Kidney (tissue), 13 donors: ENCODE measurements at regions not wholly inside any gene's neighbourhood (a gene's known extent, or its start where the extent isn't known, plus 50 kb on each side); places are given as distances from the start of the nearest gene placed in this dataset.
"Not testable (repeated sequence)": the region's sequence is repeated elsewhere in the genome, so short reads cannot be mapped to it uniquely, and the experiment has no call there.

Source experiments
- DNase-seq, 5 donors: peaks; one replicate each; pipeline ENCODE4 v3.0.0-alpha.2; 2013 to 2020
- FAIRE-seq: peaks from 2 replicates; lab custom pipeline; 2012; peaks lifted over from hg19 to GRCh38; lab: Jason Lieb, UNC
- H3K27ac ChIP-seq, 2 donors: one replicate each; pipeline ENCODE4 v1.7.0; 2013; ENCODE audit warnings: low read depth in 2 of 2, low read length in 2 of 2, inconsistent platforms in 1 of 2
- H3K27me3 ChIP-seq: one replicate; pipeline ENCODE4 v1.7.1; 2013; ENCODE audit warnings: low read length, inconsistent platforms; ENCODE audit not compliant: control insufficient read depth, insufficient read depth
- H3K36me3 ChIP-seq, 3 donors: one replicate each; pipeline versions ENCODE4 v1.7.0 to v1.7.1; 2013; ENCODE audit warnings: low read length in 3 of 3, control low read depth in 1 of 3, inconsistent platforms in 1 of 3; ENCODE audit not compliant: insufficient read depth in 3 of 3, control insufficient read depth in 2 of 3
- H3K4me1 ChIP-seq, 3 donors: one replicate each; pipeline versions ENCODE4 v1.7.0 to v1.7.1; 2013; ENCODE audit warnings: low read length in 3 of 3, inconsistent platforms in 1 of 3, low read depth in 1 of 3; ENCODE audit not compliant: control insufficient read depth in 2 of 3, insufficient read depth in 2 of 3
- H3K4me3 ChIP-seq, 3 donors: one replicate each; pipeline versions ENCODE4 v1.7.0 to v1.8.1; 2013; ENCODE audit warnings: low read length in 3 of 3, control low read depth in 1 of 3, inconsistent platforms in 1 of 3
- H3K9ac ChIP-seq, 3 donors: one replicate each; pipeline versions ENCODE4 v1.7.0 to v1.7.1; 2013; ENCODE audit warnings: low read length in 3 of 3, control low read depth in 1 of 3, inconsistent platforms in 1 of 3
- H3K9me3 ChIP-seq, 3 donors: one replicate each; pipeline versions ENCODE4 v1.7.0 to v1.7.1; 2013; ENCODE audit warnings: low read length in 3 of 3, control low read depth in 1 of 3, inconsistent platforms in 1 of 3; ENCODE audit not compliant: control insufficient read depth in 2 of 3, insufficient read depth in 1 of 3
- CTCF ChIP-seq: IDR thresholded peaks from 3 replicates; pipeline ENCODE4 v1.5.1; 2012; ENCODE audit warnings: mild to moderate bottlenecking, moderate library complexity, borderline replicate concordance; ENCODE audit not compliant: insufficient read depth; ENCODE audit errors: extremely low read depth
- intact Hi-C: fragments of 100-400 bp; cut with DNase I; formaldehyde crosslinking; loops from one replicate; pipeline ENCODE4 v1.11.1; 2022
- donor health status: control.
- donor health status: control.
- donor health status: control.
- donor health status: control.
- donor health status: control.
- donor health status: DM: yes; HTN: yes; CAD: no.
- donor health status: Normal renal cell carcinoma (clear cell type).

GRCh38 chr4:104649631-104650030 lies 154.9 kb upstream of the CXXC4 start:
- FAIRE-seq: no peak
- no peaks in the 10 kb centered on the region for H3K4me1 ChIP-seq
- no peaks in the 10 kb centered on the region for H3K36me3 ChIP-seq
- intact Hi-C loops: no loop called here
- H3K9me3 ChIP-seq: peaks cover 0 to 4% (median 0%) of the 10 kb centered on the region in 3 donors
- H3K9ac ChIP-seq: no peak overlapping the region
- no peak overlapping the region for H3K4me3 ChIP-seq
- TF ChIP-seq CTCF: no peak
- H3K27me3 ChIP-seq: no peaks in the 10 kb centered on the region
- no peak overlapping the region for H3K27ac ChIP-seq
- DNase-seq: no peak

GRCh38 chr4:104662269-104662668 lies 167.6 kb upstream of the CXXC4 start:
- intact Hi-C loops, H3K36me3 ChIP-seq, H3K9ac ChIP-seq, H3K4me3 ChIP-seq, H3K9me3 ChIP-seq, H3K4me1 ChIP-seq, H3K27me3 ChIP-seq, H3K27ac ChIP-seq, DNase-seq, FAIRE-seq: not testable (repeated sequence)

GRCh38 chr4:104677116-104677515 lies 182.4 kb upstream of the CXXC4 start:
- no peak overlapping the region for H3K9ac ChIP-seq
- H3K27me3 ChIP-seq: no peaks in the 10 kb centered on the region
- no peak overlapping the region for H3K27ac ChIP-seq
- DNase-seq (peak; percentile 60 to 94 (median 77)), FAIRE-seq (peak; percentile 83)
- no peaks in the 10 kb centered on the region for H3K36me3 ChIP-seq
- H3K4me1 ChIP-seq: no peaks in the 10 kb centered on the region
- TF ChIP-seq CTCF: no peak
- no peaks in the 10 kb centered on the region for H3K9me3 ChIP-seq
- intact Hi-C loops: no loop called here
- H3K4me3 ChIP-seq: no peak overlapping the region

GRCh38 chr4:104682311-104682710 lies 187.6 kb upstream of the CXXC4 start:
- FAIRE-seq: peak; percentile 98
- H3K9ac ChIP-seq: no peak overlapping the region
- intact Hi-C loops: no loop called here

More at GRCh38 chr4:104682311-104682710, 187.6 kb upstream of the CXXC4 start:
- H3K4me1 ChIP-seq: no peaks in the 10 kb centered on the region
- H3K27me3 ChIP-seq: no peaks in the 10 kb centered on the region
- H3K36me3 ChIP-seq: no peaks in the 10 kb centered on the region
- DNase-seq: no peak
- no peak for TF ChIP-seq CTCF
- peaks cover 0 to 4% (median 0%) of the 10 kb centered on the region in 3 donors for H3K9me3 ChIP-seq
- no peak overlapping the region for H3K4me3 ChIP-seq
- H3K27ac ChIP-seq: no peak overlapping the region
